Esophagus muscularis mucosa (tissue), 4 donors: ENCODE measurements at regions not wholly inside any gene's neighbourhood (a gene's known extent, or its start where the extent isn't known, plus 50 kb on each side); places are given as distances from the start of the nearest gene placed in this dataset.

ENCODE experiments used
- DNase-seq: peaks from one replicate; pipeline ENCODE4 v3.0.0-alpha.2; 2017; ENCODE audit errors: extremely low spot score
- H3K27ac ChIP-seq, 4 donors: fragments of 200-600 bp; sonication (generic); replicated peaks in 1 of 4; 1 replicate in 3 of 4; 2 replicates in 1 of 4; pipeline ENCODE4 v1.5.1; 2016 to 2019; ENCODE audit warnings: mild to moderate bottlenecking in 1 of 4
- H3K27me3 ChIP-seq, 4 donors: fragments of 200-600 bp; sonication (generic); one replicate each; pipeline versions ENCODE4 v1.5.1 to v1.6.0; 2016 to 2019
- H3K36me3 ChIP-seq, 4 donors: fragments of 200-600 bp; sonication (generic); one replicate each; pipeline ENCODE4 v1.5.1; 2016 to 2019
- H3K4me1 ChIP-seq, 4 donors: fragments of 200-600 bp; sonication (generic); one replicate each; pipeline ENCODE4 v1.5.1; 2016 to 2019
- H3K4me3 ChIP-seq, 4 donors: fragments of 200-600 bp; sonication (generic); 1 replicate in 2 of 4; 2 replicates in 2 of 4; pipeline ENCODE4 v1.5.1; 2016 to 2019; ENCODE audit warnings: mild to moderate bottlenecking in 4 of 4, moderate library complexity in 1 of 4
- H3K9me3 ChIP-seq, 4 donors: fragments of 200-600 bp; sonication (generic); 1 replicate in 3 of 4; 2 replicates in 1 of 4; pipeline ENCODE4 v1.5.1; 2016 to 2019
- CTCF ChIP-seq, 3 experiments: fragments of 200-600 bp in 2 of 3; fragments of 450-650 bp in 1 of 3; sonication (generic) in 2 of 3; IDR thresholded peaks; one replicate each; pipeline ENCODE4 v1.5.1; 2017 to 2019; ENCODE audit warnings: antibody characterized with exemption in 3 of 3, mild to moderate bottlenecking in 2 of 3, moderate library complexity in 1 of 3
- EP300 ChIP-seq: sonication (generic); formaldehyde crosslinking; IDR thresholded peaks from one replicate; pipeline ENCODE4 v1.6.1; 2017; ENCODE audit warnings: antibody characterized with exemption
- POLR2A ChIP-seq: fragments of 450-650 bp; IDR thresholded peaks from one replicate; pipeline ENCODE4 v1.6.1; 2017; ENCODE audit warnings: antibody characterized with exemption, moderate library complexity, mild to moderate bottlenecking, low read depth
- POLR2AphosphoS5 ChIP-seq, 2 donors: sonication (generic); formaldehyde crosslinking; IDR thresholded peaks; one replicate each; pipeline ENCODE4 v1.6.1; 2017; ENCODE audit warnings: antibody characterized with exemption in 2 of 2
- WGBS: methylation state at CpG from one replicate; pipeline ENCODE4 v1.1.5; 2018; 5-methylcytosine and 5-hydroxymethylcytosine counted together
- intact Hi-C: fragments of 100-400 bp; cut with DNase I; formaldehyde crosslinking; loops from one replicate; pipeline ENCODE4 v1.15.1; 2023

- no peaks in the 10 kb centered on the region for H3K4me1 ChIP-seq
- intact Hi-C loops = no loop called here
- no peaks in the 10 kb centered on the region for H3K9me3 ChIP-seq
- H3K27me3 ChIP-seq = no peaks in the 10 kb centered on the region
- H3K27ac ChIP-seq = no peak overlapping the region
- TF ChIP-seq POLR2A (no peak), POLR2AphosphoS5 (IDR thresholded peaks at IDR 0.05) (no peak), EP300 (no peak), CTCF (IDR thresholded peaks at IDR 0.05) (no peak)
- DNase-seq = no peak
- no peaks in the 10 kb centered on the region for H3K36me3 ChIP-seq
- WGBS = 87% methylated on average over 1 of the region's 1 CpG
- H3K4me3 ChIP-seq = no peak overlapping the region
These were observed 219.5 kb downstream of the POU4F1 start for GRCh38 chr13:78383899-78384298.

GRCh38 chr13:78383071-78383484 is 220.3 kb downstream of the POU4F1 start:
- H3K27me3 ChIP-seq = no peaks in the 10 kb centered on the region
- 76% methylated on average over 7 of the region's 7 CpGs for WGBS
- intact Hi-C loops = no loop called here
- H3K27ac ChIP-seq = no peak overlapping the region
- no peak for TF ChIP-seq POLR2AphosphoS5 (IDR thresholded peaks at IDR 0.05)
- no peak for TF ChIP-seq CTCF (IDR thresholded peaks at IDR 0.05)
- TF ChIP-seq EP300 = no peak
- TF ChIP-seq POLR2A = no peak
- H3K4me1 ChIP-seq = no peaks in the 10 kb centered on the region
- no peak overlapping the region for H3K4me3 ChIP-seq
- H3K9me3 ChIP-seq = no peaks in the 10 kb centered on the region
- H3K36me3 ChIP-seq = no peaks in the 10 kb centered on the region
- no peak for DNase-seq

- intact Hi-C loops = no loop called here
- Histone ChIP-seq H3K27me3 (no peaks in the 10 kb centered on the region), H3K9me3 (no peaks in the 10 kb centered on the region), H3K27ac (no peak overlapping the region), H3K4me3 (no peak overlapping the region), H3K36me3 (no peaks in the 10 kb centered on the region), H3K4me1 (no peaks in the 10 kb centered on the region)
- no peak for TF ChIP-seq EP300
- TF ChIP-seq POLR2AphosphoS5 (IDR thresholded peaks at IDR 0.05) = no peak
- TF ChIP-seq POLR2A = no peak
- no peak for TF ChIP-seq CTCF (IDR thresholded peaks at IDR 0.05)
- 64% methylated on average over 4 of the region's 4 CpGs for WGBS
- DNase-seq = no peak
These were observed 220.9 kb downstream of the POU4F1 start for GRCh38 chr13:78382491-78382890.

- no peak overlapping the region for H3K4me3 ChIP-seq
- H3K4me1 ChIP-seq = no peaks in the 10 kb centered on the region
- H3K36me3 ChIP-seq = no peaks in the 10 kb centered on the region
- no peak overlapping the region for H3K27ac ChIP-seq
- WGBS = 66% methylated on average over 4 of the region's 4 CpGs
- intact Hi-C loops = no loop called here
- H3K27me3 ChIP-seq = no peaks in the 10 kb centered on the region
- TF ChIP-seq POLR2AphosphoS5 (IDR thresholded peaks at IDR 0.05) = no peak
- TF ChIP-seq POLR2A = no peak
- TF ChIP-seq CTCF (IDR thresholded peaks at IDR 0.05) = no peak
- no peak for DNase-seq
- H3K9me3 ChIP-seq = no peaks in the 10 kb centered on the region
These were observed 226.5 kb downstream of the POU4F1 start for GRCh38 chr13:78376822-78377221.

GRCh38 chr13:78376033-78376432 is 227.3 kb downstream of the POU4F1 start:
- Histone ChIP-seq H3K4me3 (no peak overlapping the region), H3K36me3 (no peaks in the 10 kb centered on the region), H3K4me1 (no peaks in the 10 kb centered on the region), H3K27ac (no peak overlapping the region), H3K9me3 (no peaks in the 10 kb centered on the region), H3K27me3 (no peaks in the 10 kb centered on the region)
- intact Hi-C loops = no loop called here
- 63% methylated on average over 2 of the region's 2 CpGs for WGBS
- DNase-seq = no peak
- TF ChIP-seq CTCF (IDR thresholded peaks at IDR 0.05) (no peak), POLR2A (no peak), EP300 (no peak), POLR2AphosphoS5 (IDR thresholded peaks at IDR 0.05) (no peak)
